ENCODE measurements at regions not wholly inside any gene's neighbourhood (a gene's known extent, or its start where the extent isn't known, plus 50 kb on each side); places are given as distances from the start of the nearest gene placed in this dataset.

DNA sequence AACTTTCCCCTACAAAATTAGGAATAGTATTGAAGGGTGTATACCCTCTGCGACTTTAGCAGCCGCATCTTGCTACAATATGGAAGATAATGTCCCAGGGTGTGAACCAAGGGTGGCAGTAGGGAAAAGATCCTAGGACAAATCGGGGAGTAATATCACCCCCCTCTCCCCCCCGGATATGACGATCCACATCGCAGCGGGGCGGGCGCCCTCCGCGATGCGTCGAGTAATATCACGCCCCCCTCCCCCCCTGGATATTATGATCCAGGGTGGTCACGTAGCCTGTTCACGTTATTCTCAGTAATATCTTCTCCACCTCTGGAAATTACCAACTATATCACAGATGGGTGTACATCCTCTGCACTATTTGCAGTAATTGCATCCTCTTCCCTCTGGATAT lies 82.9 kb downstream of the DAPL1 start:
- TF ChIP-seq, protein P1, sequence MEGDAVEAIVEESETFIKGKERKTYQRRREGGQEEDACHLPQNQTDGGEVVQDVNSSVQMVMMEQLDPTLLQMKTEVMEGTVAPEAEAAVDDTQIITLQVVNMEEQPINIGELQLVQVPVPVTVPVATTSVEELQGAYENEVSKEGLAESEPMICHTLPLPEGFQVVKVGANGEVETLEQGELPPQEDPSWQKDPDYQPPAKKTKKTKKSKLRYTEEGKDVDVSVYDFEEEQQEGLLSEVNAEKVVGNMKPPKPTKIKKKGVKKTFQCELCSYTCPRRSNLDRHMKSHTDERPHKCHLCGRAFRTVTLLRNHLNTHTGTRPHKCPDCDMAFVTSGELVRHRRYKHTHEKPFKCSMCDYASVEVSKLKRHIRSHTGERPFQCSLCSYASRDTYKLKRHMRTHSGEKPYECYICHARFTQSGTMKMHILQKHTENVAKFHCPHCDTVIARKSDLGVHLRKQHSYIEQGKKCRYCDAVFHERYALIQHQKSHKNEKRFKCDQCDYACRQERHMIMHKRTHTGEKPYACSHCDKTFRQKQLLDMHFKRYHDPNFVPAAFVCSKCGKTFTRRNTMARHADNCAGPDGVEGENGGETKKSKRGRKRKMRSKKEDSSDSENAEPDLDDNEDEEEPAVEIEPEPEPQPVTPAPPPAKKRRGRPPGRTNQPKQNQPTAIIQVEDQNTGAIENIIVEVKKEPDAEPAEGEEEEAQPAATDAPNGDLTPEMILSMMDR (IDR thresholded peaks at IDR 0.05), result no peak
- TF ChIP-seq POLR2A (IDR thresholded peaks at IDR 0.05), result no peak
